DOHH2 (cell line): ENCODE measurements at regions not wholly inside any gene's neighbourhood (a gene's known extent, or its start where the extent isn't known, plus 50 kb on each side); places are given as distances from the start of the nearest gene placed in this dataset.

Experiments
- CTCF ChIP-seq: fragments of 200-600 bp; sonication (generic); IDR thresholded peaks from one replicate; pipeline ENCODE4 v1.5.1; 2014; ENCODE audit warnings: antibody characterized with exemption, mild to moderate bottlenecking, low read depth, low read length; ENCODE audit not compliant: poor library complexity, severe bottlenecking
- EZH2phosphoT487 ChIP-seq: fragments of 200-600 bp; sonication (generic); IDR thresholded peaks from 2 replicates; pipeline ENCODE4 v1.6.1; 2017; ENCODE audit warnings: borderline replicate concordance, mild to moderate bottlenecking, antibody characterized with exemption, low read length, moderate library complexity, mixed read lengths

GRCh38 chr2:167653131-167653530 lies 594.3 kb downstream of the STK39 start:
- no peak for TF ChIP-seq CTCF
- TF ChIP-seq EZH2phosphoT487, result no peak
